ENCODE measurements at regions not wholly inside any gene's neighbourhood (a gene's known extent, or its start where the extent isn't known, plus 50 kb on each side); places are given as distances from the start of the nearest gene placed in this dataset.

- TF ChIP-seq REST (IDR thresholded peaks at IDR 0.05; ENCODE audit: insufficient replicate concordance, low read depth) (no peak), POLR2AphosphoS5 (IDR thresholded peaks at IDR 0.05; ENCODE audit: low read depth) (no peak), GABPA (IDR thresholded peaks at IDR 0.05; ENCODE audit: low read depth) (no peak), CTCF (IDR thresholded peaks at IDR 0.05; ENCODE audit: insufficient read depth, low read length) (no peak), SPI1 (IDR thresholded peaks at IDR 0.05; ENCODE audit: borderline replicate concordance, low read depth) (no peak)
- H3K4me3 ChIP-seq (replicated peaks; ENCODE audit: insufficient read depth, low read length), result no peak overlapping the region
- no peak for DNase-seq (ENCODE audit: low read depth in 1 of 2, low spot score in 1 of 2)
- no peak overlapping the region for H3K27ac ChIP-seq (replicated peaks)
- no peaks in the 10 kb centered on the region for H3K27me3 ChIP-seq (ENCODE audit: insufficient read depth, poor library complexity, severe bottlenecking)
These were observed 453.2 kb upstream of the SETBP1 start for GRCh38 chr18:44227501-44227900.

GRCh38 chr18:44229693-44230108 lies 451.0 kb upstream of the SETBP1 start:
- Histone ChIP-seq H3K27ac (replicated peaks) (no peak overlapping the region), H3K27me3 (ENCODE audit: insufficient read depth, poor library complexity, severe bottlenecking) (no peaks in the 10 kb centered on the region), H3K4me3 (replicated peaks; ENCODE audit: insufficient read depth, low read length) (no peak overlapping the region)
- TF ChIP-seq REST (IDR thresholded peaks at IDR 0.05; ENCODE audit: insufficient replicate concordance, low read depth), result no peak
- TF ChIP-seq GABPA (IDR thresholded peaks at IDR 0.05; ENCODE audit: low read depth), result no peak
- TF ChIP-seq CTCF (IDR thresholded peaks at IDR 0.05; ENCODE audit: insufficient read depth, low read length), result no peak
- no peak for TF ChIP-seq SPI1 (IDR thresholded peaks at IDR 0.05; ENCODE audit: borderline replicate concordance, low read depth)
- TF ChIP-seq POLR2AphosphoS5 (IDR thresholded peaks at IDR 0.05; ENCODE audit: low read depth), result no peak
- no peak for DNase-seq (ENCODE audit: low read depth in 1 of 2, low spot score in 1 of 2)

- no peak for DNase-seq (ENCODE audit: low read depth in 1 of 2, low spot score in 1 of 2)
- no peak for TF ChIP-seq CTCF (IDR thresholded peaks at IDR 0.05; ENCODE audit: insufficient read depth, low read length)
- no peak for TF ChIP-seq SPI1 (IDR thresholded peaks at IDR 0.05; ENCODE audit: borderline replicate concordance, low read depth)
- TF ChIP-seq REST (IDR thresholded peaks at IDR 0.05; ENCODE audit: insufficient replicate concordance, low read depth), result no peak
- TF ChIP-seq GABPA (IDR thresholded peaks at IDR 0.05; ENCODE audit: low read depth), result no peak
- no peak for TF ChIP-seq POLR2AphosphoS5 (IDR thresholded peaks at IDR 0.05; ENCODE audit: low read depth)
- H3K27me3 ChIP-seq (ENCODE audit: insufficient read depth, poor library complexity, severe bottlenecking), result no peaks in the 10 kb centered on the region
- no peak overlapping the region for H3K4me3 ChIP-seq (replicated peaks; ENCODE audit: insufficient read depth, low read length)
- no peak overlapping the region for H3K27ac ChIP-seq (replicated peaks)
These were observed 448.8 kb upstream of the SETBP1 start for GRCh38 chr18:44231936-44232335.

Data from HL-60 (cell line).